GM12873 (cell line): ENCODE measurements at regions not wholly inside any gene's neighbourhood (a gene's known extent, or its start where the extent isn't known, plus 50 kb on each side); places are given as distances from the start of the nearest gene placed in this dataset.

Source experiments
- TF ChIP-seq, protein P1 (sequence below): IDR thresholded peaks from 2 replicates; pipeline ENCODE4 v1.5.1; 2012; ENCODE audit warnings: low read depth, mild to moderate bottlenecking, moderate library complexity, low read length, control low read depth; ENCODE audit not compliant: insufficient read depth; ENCODE audit errors: missing control alignments

GRCh38 chr12:94095618-94096017, 52.8 kb upstream of the PLXNC1 start:
- TF ChIP-seq, protein P1, sequence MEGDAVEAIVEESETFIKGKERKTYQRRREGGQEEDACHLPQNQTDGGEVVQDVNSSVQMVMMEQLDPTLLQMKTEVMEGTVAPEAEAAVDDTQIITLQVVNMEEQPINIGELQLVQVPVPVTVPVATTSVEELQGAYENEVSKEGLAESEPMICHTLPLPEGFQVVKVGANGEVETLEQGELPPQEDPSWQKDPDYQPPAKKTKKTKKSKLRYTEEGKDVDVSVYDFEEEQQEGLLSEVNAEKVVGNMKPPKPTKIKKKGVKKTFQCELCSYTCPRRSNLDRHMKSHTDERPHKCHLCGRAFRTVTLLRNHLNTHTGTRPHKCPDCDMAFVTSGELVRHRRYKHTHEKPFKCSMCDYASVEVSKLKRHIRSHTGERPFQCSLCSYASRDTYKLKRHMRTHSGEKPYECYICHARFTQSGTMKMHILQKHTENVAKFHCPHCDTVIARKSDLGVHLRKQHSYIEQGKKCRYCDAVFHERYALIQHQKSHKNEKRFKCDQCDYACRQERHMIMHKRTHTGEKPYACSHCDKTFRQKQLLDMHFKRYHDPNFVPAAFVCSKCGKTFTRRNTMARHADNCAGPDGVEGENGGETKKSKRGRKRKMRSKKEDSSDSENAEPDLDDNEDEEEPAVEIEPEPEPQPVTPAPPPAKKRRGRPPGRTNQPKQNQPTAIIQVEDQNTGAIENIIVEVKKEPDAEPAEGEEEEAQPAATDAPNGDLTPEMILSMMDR, result no peak

GRCh38 chr12:94098466-94098865, 49.9 kb upstream of the PLXNC1 start:
- TF ChIP-seq, protein P1, result no peak
